DND-41 (cell line): ENCODE measurements at regions not wholly inside any gene's neighbourhood (a gene's known extent, or its start where the extent isn't known, plus 50 kb on each side); places are given as distances from the start of the nearest gene placed in this dataset.

ENCODE experiments used
- ATAC-seq: fragments of 200-7000 bp; cut with Tn5 transposase; 3 replicates; pipeline ENCODE4 v1.9.1; 2021; ENCODE audit warnings: low read depth; ENCODE audit not compliant: insufficient read depth
- DNase-seq: peaks from one replicate; pipeline ENCODE4 v3.0.0-alpha.2; 2020
- H2AFZ ChIP-seq: 2 replicates; pipeline ENCODE4 v1.6.0; 2012; ENCODE audit warnings: low read depth, low read length
- H3K27ac ChIP-seq: 2 replicates; pipeline ENCODE4 v1.5.1; 2012; ENCODE audit warnings: low read length, inconsistent platforms
- H3K27me3 ChIP-seq: fragments of 200-600 bp; sonication (generic); 2 replicates; pipeline ENCODE4 v1.6.0; 2012; ENCODE audit warnings: low read length, mild to moderate bottlenecking, inconsistent platforms; ENCODE audit not compliant: insufficient read depth, poor library complexity
- H3K36me3 ChIP-seq: 2 replicates; pipeline ENCODE4 v1.5.1; 2012; ENCODE audit warnings: low read length, inconsistent platforms; ENCODE audit not compliant: insufficient read depth
- H3K4me1 ChIP-seq: 2 replicates; pipeline ENCODE4 v1.5.1; 2012; ENCODE audit warnings: mild to moderate bottlenecking, low read length; ENCODE audit not compliant: insufficient read depth
- H3K4me2 ChIP-seq: 2 replicates; pipeline ENCODE4 v1.6.0; 2012; ENCODE audit warnings: mild to moderate bottlenecking, moderate library complexity, low read length, inconsistent platforms; ENCODE audit not compliant: insufficient read depth
- H3K4me3 ChIP-seq, 2 experiments: fragments of 200-600 bp in 1 of 2; shearing (Covaris generic) in 1 of 2; 2 replicates each; pipeline ENCODE4 v1.5.1; 2012 to 2016; ENCODE audit warnings: inconsistent platforms in 2 of 2, low read length in 2 of 2, mild to moderate bottlenecking in 2 of 2, low read depth in 1 of 2, moderate library complexity in 1 of 2
- H3K79me2 ChIP-seq: 2 replicates; pipeline ENCODE4 v1.6.0; 2012; ENCODE audit warnings: low read length, inconsistent platforms; ENCODE audit not compliant: insufficient read depth
- H3K9ac ChIP-seq: 2 replicates; pipeline ENCODE4 v1.6.0; 2012; ENCODE audit warnings: low read depth, mild to moderate bottlenecking, inconsistent platforms, low read length, moderate library complexity
- H3K9me3 ChIP-seq: 2 replicates; pipeline ENCODE4 v1.5.1; 2012; ENCODE audit warnings: low read length, moderate library complexity, mild to moderate bottlenecking, inconsistent platforms; ENCODE audit not compliant: insufficient read depth, severe bottlenecking
- H4K20me1 ChIP-seq: 2 replicates; pipeline ENCODE4 v1.6.0; 2012; ENCODE audit warnings: low read length; ENCODE audit not compliant: insufficient read depth
- EZH2 ChIP-seq: IDR thresholded peaks from 3 replicates; pipeline ENCODE4 v1.6.1; 2012; ENCODE audit warnings: borderline replicate concordance, low read depth, mild to moderate bottlenecking, moderate library complexity, low read length, inconsistent platforms; ENCODE audit not compliant: severe bottlenecking
- TF ChIP-seq, protein P1 (sequence below): IDR thresholded peaks from 2 replicates; pipeline ENCODE4 v1.5.1; 2012; ENCODE audit warnings: borderline replicate concordance, low read length, moderate library complexity, mild to moderate bottlenecking; ENCODE audit not compliant: poor library complexity, severe bottlenecking; ENCODE audit errors: extremely low read depth

DNA sequence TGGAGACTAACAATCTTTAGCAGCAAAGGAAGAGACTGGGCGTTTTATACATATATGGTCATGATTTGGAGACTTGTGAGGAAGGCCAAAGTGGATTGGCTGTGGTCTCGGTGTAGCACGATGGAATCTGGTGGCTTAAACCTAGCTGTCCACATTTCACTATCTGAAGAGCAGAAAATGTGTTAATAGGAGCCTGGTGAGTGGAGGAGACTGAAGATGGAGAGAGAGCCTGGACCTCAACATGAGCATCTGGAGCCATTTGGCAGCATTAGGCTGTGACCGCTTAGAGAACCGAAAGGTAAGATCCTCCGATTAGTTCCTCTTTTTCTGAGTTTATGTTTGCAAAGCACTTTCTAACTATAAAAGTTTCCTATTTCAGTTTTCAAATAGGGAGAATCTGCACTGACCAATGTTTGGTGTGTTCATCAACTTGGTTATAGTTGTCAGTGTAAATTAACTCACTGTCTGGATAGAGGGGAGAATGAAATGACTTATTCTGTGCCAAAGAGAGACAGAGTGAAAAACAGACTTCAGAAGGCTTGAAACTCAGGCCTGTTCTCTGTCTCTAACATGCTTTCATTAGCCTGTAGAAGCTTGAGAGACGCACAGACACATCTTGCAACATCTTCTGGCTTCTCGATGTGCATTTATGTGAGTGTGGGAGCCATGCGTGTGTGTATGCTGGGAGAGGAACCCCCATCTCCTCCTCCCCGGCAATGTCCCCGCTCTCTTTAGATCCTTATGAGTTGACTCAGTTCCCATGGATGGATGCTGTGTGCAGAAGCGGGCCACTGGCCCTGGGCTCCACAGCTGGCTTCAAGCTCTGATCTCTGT, 244.7 kb upstream of the TBL1XR1 start:
- no peaks in the 10 kb centered on the region for H3K9me3 ChIP-seq
- no peaks in the 10 kb centered on the region for H3K36me3 ChIP-seq
- peak overlapping the region; percentile 2; the same call in 1 of the 2 replicates for H2AFZ ChIP-seq
- H3K79me2 ChIP-seq = no peaks in the 10 kb centered on the region
- H3K4me3 ChIP-seq = no peak overlapping the region
- no peaks in the 10 kb centered on the region for H3K27me3 ChIP-seq
- H3K27ac ChIP-seq = no peak overlapping the region
- no peaks in the 10 kb centered on the region for H4K20me1 ChIP-seq
- TF ChIP-seq EZH2 = no peak
- DNase-seq (no peak), ATAC-seq (no peak)
- H3K4me2 ChIP-seq = no peak overlapping the region
- H3K9ac ChIP-seq = no peak overlapping the region
- no peaks in the 10 kb centered on the region for H3K4me1 ChIP-seq

DNA sequence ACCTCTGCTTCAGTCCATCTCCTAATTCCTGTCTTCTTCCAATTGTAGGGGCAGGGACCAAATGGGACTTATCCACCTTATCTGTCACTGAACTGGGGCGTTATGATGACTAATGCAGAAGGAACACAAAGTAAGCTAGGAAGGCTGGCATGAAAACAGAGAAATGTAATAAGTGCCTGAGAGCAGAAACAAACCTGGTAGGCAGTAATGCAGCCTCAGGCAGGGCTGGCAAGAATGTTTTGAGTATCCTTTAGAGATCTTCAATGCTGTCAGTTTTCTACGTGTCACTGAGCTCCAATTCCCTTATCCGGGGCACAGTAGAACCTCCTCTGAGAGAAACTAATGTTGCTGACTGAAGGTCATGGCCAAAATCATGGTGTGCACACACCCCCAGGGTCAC, 246.2 kb upstream of the TBL1XR1 start:
- Histone ChIP-seq H3K36me3 (no peaks in the 10 kb centered on the region), H3K79me2 (no peaks in the 10 kb centered on the region), H3K27me3 (no peaks in the 10 kb centered on the region), H3K4me1 (no peaks in the 10 kb centered on the region), H3K27ac (no peak overlapping the region), H3K4me3 (no peak overlapping the region), H3K9ac (no peak overlapping the region), H3K9me3 (no peaks in the 10 kb centered on the region), H4K20me1 (no peaks in the 10 kb centered on the region), H2AFZ (no peak overlapping the region), H3K4me2 (no peak overlapping the region)
- DNase-seq = no peak
- TF ChIP-seq EZH2 = no peak
- TF ChIP-seq, protein P1, sequence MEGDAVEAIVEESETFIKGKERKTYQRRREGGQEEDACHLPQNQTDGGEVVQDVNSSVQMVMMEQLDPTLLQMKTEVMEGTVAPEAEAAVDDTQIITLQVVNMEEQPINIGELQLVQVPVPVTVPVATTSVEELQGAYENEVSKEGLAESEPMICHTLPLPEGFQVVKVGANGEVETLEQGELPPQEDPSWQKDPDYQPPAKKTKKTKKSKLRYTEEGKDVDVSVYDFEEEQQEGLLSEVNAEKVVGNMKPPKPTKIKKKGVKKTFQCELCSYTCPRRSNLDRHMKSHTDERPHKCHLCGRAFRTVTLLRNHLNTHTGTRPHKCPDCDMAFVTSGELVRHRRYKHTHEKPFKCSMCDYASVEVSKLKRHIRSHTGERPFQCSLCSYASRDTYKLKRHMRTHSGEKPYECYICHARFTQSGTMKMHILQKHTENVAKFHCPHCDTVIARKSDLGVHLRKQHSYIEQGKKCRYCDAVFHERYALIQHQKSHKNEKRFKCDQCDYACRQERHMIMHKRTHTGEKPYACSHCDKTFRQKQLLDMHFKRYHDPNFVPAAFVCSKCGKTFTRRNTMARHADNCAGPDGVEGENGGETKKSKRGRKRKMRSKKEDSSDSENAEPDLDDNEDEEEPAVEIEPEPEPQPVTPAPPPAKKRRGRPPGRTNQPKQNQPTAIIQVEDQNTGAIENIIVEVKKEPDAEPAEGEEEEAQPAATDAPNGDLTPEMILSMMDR = no peak
- ATAC-seq = no peak

DNA sequence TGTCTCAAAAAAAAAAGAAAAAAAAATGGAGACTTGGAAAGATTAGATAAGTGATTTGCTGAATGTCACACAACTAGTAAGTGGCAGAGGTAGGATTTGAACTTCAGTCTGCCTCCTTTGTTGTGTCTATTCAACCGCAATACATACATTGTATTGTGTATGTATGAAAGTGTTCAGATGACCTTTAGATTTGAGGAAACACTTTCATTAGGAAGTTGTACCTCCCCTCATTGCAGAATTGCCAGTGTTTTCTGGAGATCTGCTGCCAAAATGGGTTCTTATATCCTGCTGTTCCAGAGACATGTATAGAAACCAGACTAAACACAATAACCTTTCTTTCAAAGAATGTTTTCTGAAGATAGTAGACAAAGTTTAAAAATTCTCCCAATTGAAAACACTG, 247.4 kb upstream of the TBL1XR1 start:
- no peaks in the 10 kb centered on the region for H4K20me1 ChIP-seq
- H3K27ac ChIP-seq = no peak overlapping the region
- TF ChIP-seq EZH2 = no peak
- TF ChIP-seq, protein P1 = no peak

DNA sequence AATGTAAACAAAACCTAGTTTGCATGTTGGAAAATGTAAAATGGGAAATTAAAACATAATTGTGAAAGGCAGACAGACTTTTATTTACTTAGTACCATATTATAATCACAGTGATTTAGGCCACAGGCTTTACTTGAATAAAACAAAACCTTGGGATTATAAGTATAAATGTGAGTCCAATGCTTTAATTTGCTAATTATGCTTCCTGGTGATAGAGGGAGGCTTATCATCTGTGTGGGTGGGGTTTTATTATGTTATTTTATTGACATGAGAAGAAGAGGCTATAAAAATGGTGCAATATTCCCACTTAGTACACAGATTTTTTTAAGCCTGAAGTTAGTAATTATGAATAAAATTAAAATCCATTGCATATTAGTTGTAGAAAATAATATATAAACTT, 248.3 kb upstream of the TBL1XR1 start:
- Histone ChIP-seq H3K4me1 (peaks cover 12% of the 10 kb centered on the region), H4K20me1 (no peaks in the 10 kb centered on the region), H3K4me2 (no peak overlapping the region), H2AFZ (no peak overlapping the region), H3K36me3 (no peaks in the 10 kb centered on the region), H3K4me3 (no peak overlapping the region), H3K27me3 (no peaks in the 10 kb centered on the region), H3K79me2 (no peaks in the 10 kb centered on the region), H3K9ac (no peak overlapping the region), H3K27ac (no peak overlapping the region), H3K9me3 (no peaks in the 10 kb centered on the region)
- no peak for TF ChIP-seq EZH2
- TF ChIP-seq, protein P1 = no peak
- no peak for ATAC-seq
- DNase-seq = no peak

More for the DNA sequence above, 247.4 kb upstream of the TBL1XR1 start:
- Histone ChIP-seq H3K36me3 (no peaks in the 10 kb centered on the region), H2AFZ (no peak overlapping the region), H3K4me1 (peaks cover 11% of the 10 kb centered on the region), H3K4me3 (no peak overlapping the region), H3K79me2 (no peaks in the 10 kb centered on the region), H3K4me2 (no peak overlapping the region), H3K9ac (no peak overlapping the region), H3K9me3 (no peaks in the 10 kb centered on the region), H3K27me3 (no peaks in the 10 kb centered on the region)
- ATAC-seq = no peak
- DNase-seq = no peak
